SJSA1 (cell line): ENCODE measurements at regions not wholly inside any gene's neighbourhood (a gene's known extent, or its start where the extent isn't known, plus 50 kb on each side); places are given as distances from the start of the nearest gene placed in this dataset.
"Not testable (repeated sequence)": the region's sequence is repeated elsewhere in the genome, so short reads cannot be mapped to it uniquely, and the experiment has no call there.

Source experiments
- DNase-seq, 2 experiments: peaks; one replicate each; pipeline ENCODE4 v3.0.0-alpha.2; 2015 to 2020; ENCODE audit warnings: low spot score in 2 of 2, low read depth in 1 of 2
- H3K27ac ChIP-seq: fragments of 250-450 bp; sonication (Bioruptor Pico); 2 replicates; pipeline ENCODE4 v1.5.1; 2020; ENCODE audit warnings: mild to moderate bottlenecking, moderate library complexity
- H3K27me3 ChIP-seq: fragments of 250-450 bp; sonication (Bioruptor Pico); replicated peaks from 2 replicates; pipeline ENCODE4 v1.5.1; 2020; ENCODE audit warnings: mild to moderate bottlenecking, moderate library complexity
- H3K36me3 ChIP-seq: fragments of 250-450 bp; sonication (Bioruptor Pico); 2 replicates; pipeline ENCODE4 v1.5.1; 2020; ENCODE audit warnings: mild to moderate bottlenecking
- H3K4me1 ChIP-seq: fragments of 250-450 bp; sonication (Bioruptor Pico); replicated peaks from 2 replicates; pipeline ENCODE4 v1.6.1; 2021; ENCODE audit warnings: mild to moderate bottlenecking
- H3K4me3 ChIP-seq: fragments of 250-450 bp; sonication (Bioruptor Pico); 2 replicates; pipeline ENCODE4 v1.5.1; 2020; ENCODE audit warnings: mild to moderate bottlenecking
- H3K9me3 ChIP-seq: fragments of 250-450 bp; sonication (Bioruptor Pico); replicated peaks from 2 replicates; pipeline ENCODE4 v1.5.1; 2020; ENCODE audit warnings: mild to moderate bottlenecking

DNA sequence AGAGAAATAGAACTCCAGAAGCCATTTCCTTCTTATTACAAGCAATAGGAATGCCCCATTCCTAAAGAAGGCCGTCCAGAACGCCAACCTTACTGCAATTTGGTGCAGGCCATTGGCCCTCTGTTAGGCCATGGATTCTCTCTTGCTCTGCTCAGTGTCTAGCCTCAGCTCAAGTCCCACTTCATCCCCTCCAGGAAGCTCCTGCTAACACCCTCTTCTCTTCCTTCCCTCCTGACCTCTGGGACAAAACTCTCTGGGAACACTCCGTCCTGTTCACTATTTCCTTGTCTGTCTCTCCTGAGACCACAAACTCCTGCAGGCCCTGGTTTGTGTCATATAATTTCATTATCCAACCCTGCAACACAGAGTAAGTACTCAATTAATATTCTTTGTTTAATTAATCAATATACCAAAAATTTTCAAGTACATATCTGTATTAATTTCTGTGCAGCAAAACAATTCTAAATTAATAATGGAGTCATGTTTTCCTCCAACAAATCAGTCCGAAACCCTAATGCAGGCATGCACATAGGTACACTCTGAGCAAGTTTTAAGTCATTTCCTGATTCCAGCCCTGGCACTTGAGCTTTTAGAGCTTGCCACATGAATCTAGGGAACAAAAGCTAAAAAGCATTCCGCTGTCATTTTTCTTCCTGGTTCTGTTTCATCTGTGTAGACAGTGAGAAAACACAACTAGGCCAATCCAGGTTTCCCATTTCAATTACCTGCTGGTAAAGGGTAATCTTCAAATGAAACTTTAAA lies 245.3 kb downstream of the SETD4 start:
- no peak for DNase-seq
- Histone ChIP-seq H3K4me1 (no peaks in the 10 kb centered on the region), H3K27me3 (no peaks in the 10 kb centered on the region), H3K27ac (no peak overlapping the region), H3K4me3 (no peak overlapping the region), H3K36me3 (no peaks in the 10 kb centered on the region), H3K9me3 (no peaks in the 10 kb centered on the region)

- H3K36me3 ChIP-seq: no peaks in the 10 kb centered on the region
- no peaks in the 10 kb centered on the region for H3K4me1 ChIP-seq
- H3K4me3 ChIP-seq: no peak overlapping the region
- no peaks in the 10 kb centered on the region for H3K27me3 ChIP-seq
- no peak overlapping the region for H3K27ac ChIP-seq
- DNase-seq: no peak
- no peaks in the 10 kb centered on the region for H3K9me3 ChIP-seq
Observed at GRCh38 chr21:35812679-35813078, 247.6 kb downstream of the SETD4 start.

DNA sequence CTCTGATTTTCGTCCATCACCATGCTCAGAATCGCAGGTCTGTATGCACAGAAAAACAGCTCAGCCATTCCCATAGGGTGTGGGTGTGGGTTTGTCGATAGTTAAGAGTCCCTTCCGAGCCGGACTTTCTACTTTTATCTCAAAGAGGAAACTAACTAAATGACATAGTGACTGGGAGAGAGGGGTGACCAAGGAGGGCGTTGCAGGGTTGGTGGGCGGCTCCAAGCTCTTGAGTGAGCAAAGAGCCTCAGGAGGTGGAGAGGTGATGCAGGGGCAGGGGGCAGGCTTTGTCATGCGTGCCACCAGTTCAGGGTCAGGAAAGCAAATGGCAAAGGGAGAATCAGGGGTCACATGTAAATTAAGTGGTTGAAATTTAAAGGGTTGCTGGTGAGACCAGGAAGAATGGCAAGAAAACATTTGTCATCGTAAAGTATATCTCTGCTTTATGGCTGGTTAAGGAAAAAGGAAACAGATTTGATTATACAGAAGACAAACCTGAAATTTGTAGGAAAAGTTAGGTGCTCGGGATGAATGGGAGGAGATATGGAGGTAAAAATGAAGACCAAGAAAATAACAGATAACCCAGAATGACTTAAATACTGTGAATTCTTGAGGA lies 249.0 kb downstream of the SETD4 start:
- no peaks in the 10 kb centered on the region for H3K27me3 ChIP-seq
- H3K27ac ChIP-seq: no peak overlapping the region
- H3K4me3 ChIP-seq: no peak overlapping the region
- H3K4me1 ChIP-seq: no peaks in the 10 kb centered on the region
- no peaks in the 10 kb centered on the region for H3K36me3 ChIP-seq
- H3K9me3 ChIP-seq: no peaks in the 10 kb centered on the region
- DNase-seq: no peak

GRCh38 chr21:35810431-35810970 lies 249.8 kb downstream of the SETD4 start:
- Histone ChIP-seq H3K4me3 (no peak overlapping the region), H3K4me1 (no peaks in the 10 kb centered on the region), H3K9me3 (no peaks in the 10 kb centered on the region), H3K27me3 (no peaks in the 10 kb centered on the region), H3K27ac (no peak overlapping the region), H3K36me3 (no peaks in the 10 kb centered on the region)
- DNase-seq: no peak

DNA sequence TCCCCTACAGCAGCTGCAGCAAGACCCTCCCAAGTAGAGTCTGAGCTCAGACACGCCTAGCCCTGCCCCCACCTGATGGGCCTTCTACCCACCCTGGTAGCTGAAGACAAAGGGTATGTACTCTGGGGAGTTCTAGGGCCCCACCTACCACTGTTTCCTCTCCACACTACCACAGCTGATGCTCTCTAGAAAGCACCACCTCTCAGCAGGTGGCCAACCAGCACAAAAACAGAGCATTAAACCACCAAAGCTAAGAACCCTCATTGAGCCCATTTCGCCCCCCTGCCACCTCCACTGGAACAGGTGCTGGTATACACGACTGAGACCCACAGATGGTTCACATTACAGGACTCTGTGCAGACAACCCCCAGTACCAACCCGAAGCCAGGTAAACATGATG lies 258.9 kb downstream of the SETD4 start:
- H3K36me3 ChIP-seq: no peaks in the 10 kb centered on the region
- DNase-seq: no peak
- H3K9me3 ChIP-seq: no peaks in the 10 kb centered on the region
- no peak overlapping the region for H3K27ac ChIP-seq
- no peak overlapping the region for H3K4me3 ChIP-seq
- no peaks in the 10 kb centered on the region for H3K27me3 ChIP-seq
- H3K4me1 ChIP-seq: peaks cover 8% of the 10 kb centered on the region; the same call in 1 of the 2 replicates

GRCh38 chr21:35800796-35801385 lies 259.4 kb downstream of the SETD4 start:
- H3K27me3 ChIP-seq, DNase-seq, H3K4me1 ChIP-seq, H3K9me3 ChIP-seq, H3K36me3 ChIP-seq, H3K27ac ChIP-seq, H3K4me3 ChIP-seq: not testable (repeated sequence)

DNA sequence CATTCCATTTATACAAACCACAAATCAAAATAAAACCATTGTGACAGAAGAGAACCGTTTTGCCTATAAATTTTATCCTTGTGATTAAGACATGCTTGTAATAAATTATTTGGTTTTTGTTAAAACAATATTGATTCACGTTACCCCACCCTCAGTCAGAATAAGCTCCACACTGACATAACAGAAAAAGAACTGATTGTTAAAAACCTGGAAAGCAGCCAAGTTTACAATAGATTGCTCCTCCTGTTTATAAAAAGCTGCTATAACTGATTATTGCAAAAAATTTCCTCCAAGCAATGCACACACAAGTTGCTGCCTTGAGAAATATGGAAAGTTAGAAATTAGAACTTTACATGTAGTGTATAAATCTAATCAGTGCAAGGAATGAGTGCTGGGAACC lies 263.5 kb downstream of the SETD4 start:
- no peak for DNase-seq
- Histone ChIP-seq H3K36me3 (no peaks in the 10 kb centered on the region), H3K27ac (no peak overlapping the region)

DNA sequence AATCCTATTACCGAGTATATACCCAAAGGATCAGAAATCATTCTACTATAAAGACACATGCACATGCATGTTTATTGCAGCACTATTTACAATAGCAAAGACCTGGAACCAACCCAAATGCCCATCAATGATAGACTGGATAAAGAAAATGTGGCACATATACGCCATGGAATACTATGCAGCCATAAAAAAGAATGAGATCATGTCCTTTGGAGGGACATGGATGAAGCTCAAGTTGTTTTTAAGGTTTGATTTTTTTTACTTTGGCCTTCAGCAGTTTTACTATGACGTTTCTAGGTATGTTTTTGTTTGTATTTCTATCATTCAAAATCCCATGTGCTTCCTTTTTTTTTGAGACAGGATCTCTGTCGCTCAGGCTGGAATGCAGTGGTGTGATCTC lies 265.8 kb downstream of the SETD4 start:
- not testable (repeated sequence) for H3K27ac ChIP-seq, H3K4me1 ChIP-seq, H3K27me3 ChIP-seq, DNase-seq, H3K36me3 ChIP-seq, H3K4me3 ChIP-seq, H3K9me3 ChIP-seq

More for the DNA sequence above, 263.5 kb downstream of the SETD4 start:
- Histone ChIP-seq H3K27me3 (no peaks in the 10 kb centered on the region), H3K4me1 (peaks cover 8% of the 10 kb centered on the region; the same call in 1 of the 2 replicates), H3K9me3 (no peaks in the 10 kb centered on the region), H3K4me3 (no peak overlapping the region)

- no peak for DNase-seq
- Histone ChIP-seq H3K4me3 (no peak overlapping the region), H3K36me3 (no peaks in the 10 kb centered on the region), H3K4me1 (peaks cover 8% of the 10 kb centered on the region; the same call in 1 of the 2 replicates), H3K9me3 (no peaks in the 10 kb centered on the region), H3K27ac (no peak overlapping the region), H3K27me3 (no peaks in the 10 kb centered on the region)
Observed at GRCh38 chr21:35792569-35793305, 267.6 kb downstream of the SETD4 start.

DNA sequence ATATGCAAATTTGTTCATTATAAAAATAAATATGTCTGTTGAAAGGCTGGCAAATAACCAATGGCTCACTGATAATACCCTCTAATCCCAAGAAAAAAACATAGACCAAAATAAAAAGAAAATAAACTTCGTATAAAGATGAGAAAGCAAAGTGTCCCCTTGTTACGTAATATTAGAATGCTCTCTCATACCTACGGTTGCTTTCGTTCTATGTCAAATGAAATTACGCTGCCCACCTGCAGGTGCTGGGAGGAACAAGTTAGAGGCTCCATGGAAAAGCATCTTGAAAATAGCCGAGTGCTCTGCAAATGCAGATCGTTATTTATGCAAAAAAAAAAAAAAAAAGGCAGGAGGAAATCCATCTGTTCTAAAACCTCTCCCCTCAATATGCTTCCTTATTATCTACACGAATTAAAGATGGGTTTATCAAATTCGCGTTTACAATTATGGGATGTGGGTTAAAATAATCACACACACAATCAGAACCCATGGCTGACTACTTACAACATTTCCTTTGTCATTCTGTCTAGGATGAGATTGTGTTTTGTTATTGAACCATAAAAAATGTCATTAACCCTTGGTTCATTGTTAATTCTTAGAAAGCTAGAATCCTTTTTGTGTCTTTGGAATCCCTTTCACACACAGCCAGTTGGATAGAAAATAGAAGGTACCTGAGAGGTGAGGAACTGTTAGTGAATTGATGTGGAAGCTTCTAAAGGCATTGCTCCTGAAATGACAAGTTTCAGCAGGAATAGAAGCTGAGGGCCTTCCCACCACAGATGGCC lies 268.6 kb downstream of the SETD4 start:
- Histone ChIP-seq H3K9me3 (no peaks in the 10 kb centered on the region), H3K4me1 (peaks cover 3% of the 10 kb centered on the region; the same call in 1 of the 2 replicates), H3K4me3 (no peak overlapping the region), H3K27me3 (no peaks in the 10 kb centered on the region), H3K27ac (no peak overlapping the region), H3K36me3 (no peaks in the 10 kb centered on the region)
- DNase-seq: no peak

- no peak overlapping the region for H3K4me3 ChIP-seq
- H3K27ac ChIP-seq: no peak overlapping the region
- no peak for DNase-seq
- H3K27me3 ChIP-seq: no peaks in the 10 kb centered on the region
- no peaks in the 10 kb centered on the region for H3K9me3 ChIP-seq
- no peaks in the 10 kb centered on the region for H3K36me3 ChIP-seq
- H3K4me1 ChIP-seq: peaks cover 19% of the 10 kb centered on the region
Observed at GRCh38 chr21:35783721-35784120, 276.6 kb downstream of the SETD4 start.

- Histone ChIP-seq H3K36me3 (no peaks in the 10 kb centered on the region), H3K27me3 (no peaks in the 10 kb centered on the region), H3K4me1 (peaks cover 19% of the 10 kb centered on the region), H3K9me3 (no peaks in the 10 kb centered on the region), H3K27ac (no peak overlapping the region), H3K4me3 (no peak overlapping the region)
- no peak for DNase-seq
Observed at GRCh38 chr21:35782667-35783066, 277.7 kb downstream of the SETD4 start.

DNA sequence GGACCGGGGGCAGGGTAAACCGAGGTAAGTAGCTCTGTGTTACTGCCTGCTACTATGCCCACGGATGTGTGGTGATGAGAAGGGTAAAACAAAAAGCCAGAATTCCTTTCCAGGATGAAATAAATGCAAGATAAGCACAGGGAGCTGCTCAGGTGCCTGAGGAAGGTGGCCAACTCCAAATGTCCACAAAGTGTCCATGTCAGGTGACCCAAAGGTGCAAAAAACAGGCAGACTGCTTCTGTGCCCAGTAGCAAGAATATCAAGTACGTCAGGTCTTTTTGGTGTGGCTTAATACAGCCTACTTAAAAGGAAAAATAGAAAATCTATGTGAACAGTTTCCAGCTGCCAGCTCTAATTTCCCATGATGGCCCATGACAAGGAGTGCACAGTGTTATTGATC lies 279.3 kb downstream of the SETD4 start:
- H3K4me1 ChIP-seq: peaks cover 19% of the 10 kb centered on the region
- H3K9me3 ChIP-seq: no peaks in the 10 kb centered on the region
- H3K36me3 ChIP-seq: no peaks in the 10 kb centered on the region
- DNase-seq: no peak
- H3K27ac ChIP-seq: peak overlapping the region; percentile 90
- H3K4me3 ChIP-seq: no peak overlapping the region
- no peaks in the 10 kb centered on the region for H3K27me3 ChIP-seq
